ENCODE measurements at regions not wholly inside any gene's neighbourhood (a gene's known extent, or its start where the extent isn't known, plus 50 kb on each side); places are given as distances from the start of the nearest gene placed in this dataset.

DNA sequence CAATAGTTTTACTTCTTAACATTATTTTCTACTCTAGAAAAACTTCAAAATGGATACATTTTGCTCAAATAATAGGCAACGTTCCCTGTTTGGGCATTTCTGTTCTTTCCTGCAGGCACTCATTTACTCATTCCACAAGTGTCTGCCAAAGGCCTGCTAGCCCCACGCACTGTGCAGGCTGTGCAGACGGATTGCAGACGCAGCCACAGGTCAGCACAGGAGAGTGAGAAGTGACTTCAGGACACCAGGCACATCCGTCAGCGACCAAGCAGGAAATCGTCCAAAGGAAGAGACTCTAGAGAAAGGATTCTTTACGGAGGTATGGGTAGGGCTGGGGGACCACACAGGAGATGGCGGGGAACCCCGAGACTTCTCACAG, 103.0 kb upstream of the AGAP1 start:
- Mint-ChIP-seq H3K27ac (no peak overlapping the region), H3K27me3 (peaks cover 3% of the 10 kb centered on the region), H3K36me3 (ENCODE audit: low read depth) (no peaks in the 10 kb centered on the region), H3K4me3 (no peak overlapping the region), H3K9me3 (peaks cover 3% of the 10 kb centered on the region), H3K4me1 (peaks cover 14% of the 10 kb centered on the region)
- CTCF ChIA-PET, result no interaction called here
- POLR2A ChIA-PET, result no interaction called here
- no peak for DNase-seq

DNA sequence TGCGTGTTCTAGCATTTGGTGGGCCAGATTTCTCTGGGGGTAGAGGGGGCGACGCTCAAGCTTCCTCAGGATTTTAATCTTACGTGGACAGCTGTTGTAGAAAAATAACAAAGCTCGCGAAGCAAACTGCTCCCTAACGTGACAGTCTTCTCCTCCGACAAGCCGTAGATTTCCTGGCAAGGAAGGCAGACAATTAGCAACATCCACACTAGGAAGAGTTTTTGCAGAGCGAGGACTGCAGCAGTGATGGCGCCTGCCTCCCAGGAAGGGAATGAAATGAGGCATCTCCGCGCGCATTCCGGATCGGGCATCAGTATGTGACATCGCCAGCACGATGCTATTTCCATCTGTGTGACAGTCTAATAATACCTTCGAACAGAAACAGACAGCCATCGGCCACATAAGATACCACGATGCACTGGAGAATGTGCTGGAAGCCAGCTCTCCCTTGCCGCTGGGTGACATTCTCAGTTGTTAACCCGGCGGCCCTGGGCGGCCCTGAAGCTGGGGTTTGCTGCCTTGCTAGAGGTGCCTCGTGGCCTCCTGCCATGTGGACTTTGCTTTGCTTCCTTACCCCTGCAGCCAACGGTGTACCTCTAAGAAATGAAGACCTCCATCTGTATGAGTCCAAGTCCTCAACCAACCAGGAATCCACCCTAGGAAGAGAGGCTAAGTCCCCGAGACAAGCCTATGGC, 101.8 kb upstream of the AGAP1 start:
- Mint-ChIP-seq H3K36me3 (ENCODE audit: low read depth) (no peaks in the 10 kb centered on the region), H3K4me1 (peaks cover 14% of the 10 kb centered on the region), H3K27ac (no peak overlapping the region), H3K27me3 (peaks cover 2% of the 10 kb centered on the region), H3K9me3 (peaks cover 3% of the 10 kb centered on the region), H3K4me3 (no peak overlapping the region)
- CTCF ChIA-PET, result no interaction called here
- DNase-seq, result no peak
- POLR2A ChIA-PET, result no interaction called here

DNA sequence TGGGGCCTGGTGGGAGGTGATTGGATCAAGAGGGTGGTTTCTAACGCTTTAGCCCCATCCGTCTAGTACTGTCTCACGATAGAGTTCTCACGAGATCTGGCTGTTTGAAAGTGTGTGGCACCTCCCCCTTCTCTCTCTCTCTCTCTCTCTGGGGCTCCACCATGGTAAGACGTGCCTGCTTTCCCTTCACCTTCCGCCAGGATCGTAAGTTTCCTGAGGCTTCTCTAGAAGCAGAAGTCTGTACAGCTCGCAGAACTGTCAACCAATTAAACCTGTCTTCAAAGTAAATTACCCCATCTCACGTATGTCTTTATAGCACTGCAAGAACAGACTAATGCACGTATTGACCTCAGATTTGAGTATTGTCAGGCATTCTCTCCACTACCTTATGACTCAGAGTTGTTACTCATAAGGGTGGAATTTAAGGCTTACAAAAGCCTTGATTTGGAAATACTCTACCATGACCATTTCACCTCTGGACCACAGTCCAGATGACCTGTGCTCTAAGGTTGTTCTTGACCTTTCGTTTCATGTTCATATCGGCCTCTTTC, 99.5 kb upstream of the AGAP1 start:
- POLR2A ChIA-PET, result interaction anchor here (0.7 kb wide), 1 partner anchor 24 kb away, joined by 3 read pairs; no protein-coding TSS in a partner anchor
- H3K4me3 Mint-ChIP-seq, result no peak overlapping the region
- CTCF ChIA-PET, result no interaction called here
- no peaks in the 10 kb centered on the region for H3K36me3 Mint-ChIP-seq (ENCODE audit: low read depth)
- H3K4me1 Mint-ChIP-seq, result peaks cover 14% of the 10 kb centered on the region
- no peak overlapping the region for H3K27ac Mint-ChIP-seq
- DNase-seq, result no peak
- peaks cover 5% of the 10 kb centered on the region for H3K27me3 Mint-ChIP-seq
- H3K9me3 Mint-ChIP-seq, result peaks cover 3% of the 10 kb centered on the region

DNA sequence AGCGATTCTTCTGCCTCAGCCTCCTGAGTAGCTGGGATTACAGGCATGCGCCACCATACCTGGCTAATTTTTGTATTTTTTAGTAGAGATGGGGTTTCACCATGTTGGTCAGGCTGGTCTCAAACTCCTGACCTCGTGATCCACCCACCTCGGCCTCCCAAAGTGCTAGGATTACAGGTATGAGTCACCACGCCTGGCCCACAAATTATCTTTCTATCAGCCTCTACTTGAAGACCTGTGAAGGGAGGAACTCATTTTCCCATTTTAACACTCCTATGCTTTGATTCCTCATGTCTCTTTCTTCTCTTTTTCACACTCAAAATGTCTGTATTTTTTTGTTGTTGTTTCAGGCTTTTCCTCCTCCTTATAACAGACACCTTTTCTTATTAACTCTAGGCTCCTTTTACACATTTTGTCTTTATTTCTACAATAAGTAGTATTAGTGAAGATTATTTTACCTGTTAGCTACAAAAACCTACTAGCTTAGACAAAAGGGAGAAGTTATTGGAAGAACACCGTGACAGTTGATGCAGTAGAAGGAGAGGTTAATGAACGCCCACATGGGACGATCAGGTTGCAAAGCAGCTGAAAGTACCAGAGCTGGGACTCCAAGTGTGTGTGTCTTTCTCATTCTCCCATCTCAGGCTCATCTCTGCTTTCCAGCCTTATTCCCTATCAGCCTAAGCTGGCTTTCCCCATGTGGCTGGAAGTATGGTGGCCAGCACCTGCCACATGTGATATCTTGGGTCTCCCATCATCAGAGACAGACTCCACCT, 97.6 kb upstream of the AGAP1 start:
- no peaks in the 10 kb centered on the region for H3K9me3 Mint-ChIP-seq
- peaks cover 7% of the 10 kb centered on the region for H3K27me3 Mint-ChIP-seq
- H3K27ac Mint-ChIP-seq, result no peak overlapping the region
- ChIA-PET POLR2A (no interaction called here), CTCF (no interaction called here)
- DNase-seq, result no peak
- no peaks in the 10 kb centered on the region for H3K36me3 Mint-ChIP-seq (ENCODE audit: low read depth)
- H3K4me1 Mint-ChIP-seq, result no peaks in the 10 kb centered on the region
- no peak overlapping the region for H3K4me3 Mint-ChIP-seq

DNA sequence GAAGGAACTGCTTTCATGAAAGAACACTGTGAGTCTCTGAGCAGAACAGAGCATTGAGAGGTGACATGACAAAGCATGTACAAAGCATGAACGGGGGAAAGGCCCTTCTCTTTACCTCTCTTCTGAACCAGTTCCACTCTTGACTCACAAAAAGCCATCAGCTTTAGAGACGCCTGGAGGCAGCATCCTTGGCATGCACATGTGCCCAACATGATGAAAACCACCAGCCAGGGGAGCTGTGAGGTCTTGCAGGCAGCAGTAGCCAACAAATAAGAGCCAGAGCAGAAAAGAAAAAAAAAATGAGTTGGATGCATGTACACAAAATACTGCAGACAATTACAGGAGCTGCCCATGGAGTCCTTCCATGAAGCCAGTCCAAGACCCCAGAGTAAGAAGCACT, 95.5 kb upstream of the AGAP1 start:
- no peak for DNase-seq
- H3K4me3 Mint-ChIP-seq, result no peak overlapping the region
- POLR2A ChIA-PET, result no interaction called here
- no peaks in the 10 kb centered on the region for H3K9me3 Mint-ChIP-seq
- no peaks in the 10 kb centered on the region for H3K4me1 Mint-ChIP-seq
- CTCF ChIA-PET, result no interaction called here
- H3K36me3 Mint-ChIP-seq (ENCODE audit: low read depth), result no peaks in the 10 kb centered on the region
- H3K27me3 Mint-ChIP-seq, result peaks cover 13% of the 10 kb centered on the region
- no peak overlapping the region for H3K27ac Mint-ChIP-seq

DNA sequence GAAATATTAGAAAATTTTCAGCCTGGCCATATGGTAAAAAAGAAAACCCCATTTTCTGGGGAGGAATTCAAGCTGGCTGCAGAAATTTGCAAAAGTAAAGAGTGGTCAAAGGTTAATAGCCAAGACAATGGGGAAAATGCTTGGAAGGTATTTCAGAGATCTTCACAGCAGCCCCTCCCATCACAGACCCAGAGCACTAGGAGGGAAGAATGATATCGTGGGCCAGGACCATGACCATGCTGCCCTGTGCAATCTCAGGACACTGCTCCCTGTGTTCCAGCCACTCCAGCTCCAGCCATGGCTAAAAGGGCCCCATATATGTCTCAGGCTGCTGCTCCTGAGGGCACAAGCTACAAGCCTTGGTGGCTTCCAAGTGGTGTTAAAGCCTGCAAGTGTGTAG, 93.9 kb upstream of the AGAP1 start:
- Mint-ChIP-seq H3K36me3 (ENCODE audit: low read depth) (no peaks in the 10 kb centered on the region), H3K27me3 (peaks cover 13% of the 10 kb centered on the region), H3K4me1 (no peaks in the 10 kb centered on the region), H3K4me3 (no peak overlapping the region), H3K9me3 (no peaks in the 10 kb centered on the region), H3K27ac (no peak overlapping the region)
- DNase-seq, result no peak
- CTCF ChIA-PET, result no interaction called here
- POLR2A ChIA-PET, result no interaction called here

DNA sequence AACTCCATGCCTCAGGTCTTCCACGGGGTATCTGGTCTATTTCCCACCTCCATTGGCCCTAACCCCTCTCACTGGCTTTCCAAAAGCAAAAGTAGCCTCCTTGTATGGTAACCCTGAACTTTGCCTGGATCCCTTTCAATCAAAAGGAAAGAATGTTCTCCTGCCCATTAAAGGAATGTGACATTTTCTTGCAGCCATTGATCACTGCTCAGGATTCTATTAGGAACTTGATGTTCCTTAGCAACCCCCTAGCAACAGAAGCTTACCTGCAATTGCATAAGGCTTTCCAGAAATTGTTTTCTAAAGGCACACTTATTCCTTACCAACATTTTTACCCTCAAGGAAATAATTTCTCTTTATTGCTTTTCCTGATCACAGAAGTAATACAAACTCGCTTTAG, 91.4 kb upstream of the AGAP1 start:
- ChIA-PET POLR2A (no interaction called here), CTCF (no interaction called here)
- Mint-ChIP-seq H3K4me3 (no peak overlapping the region), H3K4me1 (no peaks in the 10 kb centered on the region), H3K27me3 (peaks cover 11% of the 10 kb centered on the region), H3K36me3 (ENCODE audit: low read depth) (no peaks in the 10 kb centered on the region), H3K27ac (no peak overlapping the region), H3K9me3 (no peaks in the 10 kb centered on the region)
- DNase-seq, result no peak

DNA sequence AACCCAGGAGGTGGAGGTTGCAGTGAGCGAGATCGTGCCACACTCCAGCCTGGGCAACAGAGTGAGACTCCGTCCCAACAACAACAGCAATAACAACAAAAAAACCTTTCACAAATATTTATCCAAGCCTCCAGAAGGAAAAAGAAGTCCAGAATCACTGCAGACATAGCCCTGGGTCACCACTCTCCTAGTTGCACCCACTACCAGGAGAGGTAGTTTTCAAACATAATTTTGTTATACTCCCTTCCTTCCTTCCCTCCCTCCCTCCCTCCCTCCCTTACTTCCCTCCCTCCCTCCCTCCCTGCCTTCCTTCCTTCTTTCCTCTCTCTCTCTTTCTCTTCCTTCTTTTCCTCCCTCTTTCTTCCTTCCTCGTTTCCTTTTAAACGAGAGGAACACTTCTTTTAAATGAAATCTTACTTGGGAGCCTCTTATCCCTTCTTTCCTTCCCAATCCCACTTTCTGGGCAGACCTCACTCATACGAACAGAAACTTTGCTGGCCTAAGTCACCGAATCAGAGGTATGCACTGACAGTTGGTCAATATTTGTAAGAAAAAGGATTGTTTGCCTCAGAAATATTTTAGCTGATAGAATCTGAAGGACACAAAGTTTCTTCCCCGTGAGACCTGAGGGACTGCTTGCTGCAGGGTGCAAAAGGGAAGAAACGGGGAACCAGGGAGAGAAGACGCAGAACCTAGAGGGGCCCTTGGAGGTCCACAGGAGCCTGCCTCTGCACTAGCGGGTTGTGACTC, 88.1 kb upstream of the AGAP1 start:
- POLR2A ChIA-PET, result no interaction called here
- H3K27me3 Mint-ChIP-seq, result peaks cover 6% of the 10 kb centered on the region
- no peak overlapping the region for H3K4me3 Mint-ChIP-seq
- H3K27ac Mint-ChIP-seq, result no peak overlapping the region
- CTCF ChIA-PET, result no interaction called here
- H3K36me3 Mint-ChIP-seq (ENCODE audit: low read depth), result no peaks in the 10 kb centered on the region
- H3K9me3 Mint-ChIP-seq, result no peaks in the 10 kb centered on the region
- DNase-seq, result no peak
- H3K4me1 Mint-ChIP-seq, result no peaks in the 10 kb centered on the region

DNA sequence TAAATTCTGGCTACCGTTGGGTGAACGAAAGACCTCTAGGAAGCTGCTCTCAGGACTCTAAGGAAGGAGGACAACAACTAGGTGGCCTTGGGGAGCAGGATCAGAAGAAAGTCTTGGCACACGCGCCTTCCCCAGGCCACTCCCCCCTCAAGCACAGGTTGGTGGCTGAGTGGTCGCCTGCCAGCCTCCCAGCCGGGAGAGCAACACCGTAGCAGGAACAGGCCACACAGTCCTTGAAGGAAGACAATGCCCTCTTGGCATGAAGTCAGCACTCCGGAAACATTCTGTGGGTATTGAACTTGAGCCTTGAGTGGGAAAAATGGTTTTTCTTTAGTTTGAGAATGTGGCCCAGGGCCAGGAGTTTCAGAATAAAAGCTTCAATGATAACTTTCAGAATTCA, 87.4 kb upstream of the AGAP1 start:
- POLR2A ChIA-PET, result no interaction called here
- no peaks in the 10 kb centered on the region for H3K9me3 Mint-ChIP-seq
- no peak overlapping the region for H3K27ac Mint-ChIP-seq
- peaks cover 6% of the 10 kb centered on the region for H3K27me3 Mint-ChIP-seq
- no peaks in the 10 kb centered on the region for H3K36me3 Mint-ChIP-seq (ENCODE audit: low read depth)
- CTCF ChIA-PET, result no interaction called here
- no peaks in the 10 kb centered on the region for H3K4me1 Mint-ChIP-seq
- no peak overlapping the region for H3K4me3 Mint-ChIP-seq
- DNase-seq, result no peak

DNA sequence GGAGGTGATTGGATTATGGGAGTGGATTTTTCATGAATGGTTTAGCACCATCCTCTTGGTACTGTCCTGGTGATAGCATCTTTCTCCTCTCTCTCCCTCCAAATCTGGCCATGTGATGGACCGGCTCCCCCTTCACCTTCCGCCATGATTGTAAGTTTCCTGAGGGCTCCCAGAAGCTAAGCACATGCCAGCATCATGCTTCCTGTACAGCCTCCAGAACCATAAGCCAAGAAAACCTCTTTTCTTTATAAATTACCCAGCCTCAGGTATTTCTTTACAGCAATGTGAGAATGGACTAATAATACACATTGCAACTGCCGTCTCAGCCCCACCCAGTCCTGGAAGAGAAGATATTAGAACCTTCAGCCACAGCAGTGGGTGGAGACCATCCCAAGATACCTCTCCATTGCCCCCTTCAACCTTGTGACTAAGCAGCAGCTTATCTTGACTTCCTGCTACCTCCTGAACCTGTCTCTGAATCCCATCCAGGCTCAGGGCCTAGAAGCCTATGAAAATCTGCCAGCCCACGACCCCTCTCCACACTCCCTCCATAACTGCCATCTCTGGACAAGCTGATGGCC, 81.8 kb upstream of the AGAP1 start:
- Mint-ChIP-seq H3K4me3 (no peak overlapping the region), H3K4me1 (no peaks in the 10 kb centered on the region), H3K27ac (no peak overlapping the region), H3K9me3 (no peaks in the 10 kb centered on the region), H3K36me3 (ENCODE audit: low read depth) (no peaks in the 10 kb centered on the region), H3K27me3 (peaks cover 4% of the 10 kb centered on the region)
- DNase-seq, result no peak
- ChIA-PET CTCF (no interaction called here), POLR2A (no interaction called here)

DNA sequence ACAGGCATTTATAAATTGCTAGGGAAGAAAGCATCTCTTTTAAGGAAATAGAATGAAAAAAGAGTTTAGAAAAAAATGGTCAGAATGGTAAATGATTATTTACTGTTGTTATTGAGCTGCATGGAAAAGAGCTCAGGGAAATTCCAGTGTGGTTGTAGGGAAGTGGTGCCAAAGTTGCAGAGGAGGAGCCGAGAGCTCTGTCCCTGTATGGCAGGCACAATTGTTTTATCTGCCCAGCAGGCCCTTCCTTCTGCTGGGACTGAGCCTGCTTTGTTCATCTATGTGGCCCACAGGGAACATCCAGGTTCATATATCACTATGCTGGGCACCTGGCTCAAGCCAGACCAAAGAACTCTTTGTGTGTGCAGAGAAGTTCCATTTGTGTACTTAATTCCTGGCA, 80.8 kb upstream of the AGAP1 start:
- peaks cover 9% of the 10 kb centered on the region for H3K27me3 Mint-ChIP-seq
- DNase-seq, result no peak
- H3K4me3 Mint-ChIP-seq, result no peak overlapping the region
- H3K27ac Mint-ChIP-seq, result no peak overlapping the region
- H3K36me3 Mint-ChIP-seq (ENCODE audit: low read depth), result no peaks in the 10 kb centered on the region
- no peaks in the 10 kb centered on the region for H3K9me3 Mint-ChIP-seq
- ChIA-PET POLR2A (no interaction called here), CTCF (no interaction called here)
- H3K4me1 Mint-ChIP-seq, result no peaks in the 10 kb centered on the region

DNA sequence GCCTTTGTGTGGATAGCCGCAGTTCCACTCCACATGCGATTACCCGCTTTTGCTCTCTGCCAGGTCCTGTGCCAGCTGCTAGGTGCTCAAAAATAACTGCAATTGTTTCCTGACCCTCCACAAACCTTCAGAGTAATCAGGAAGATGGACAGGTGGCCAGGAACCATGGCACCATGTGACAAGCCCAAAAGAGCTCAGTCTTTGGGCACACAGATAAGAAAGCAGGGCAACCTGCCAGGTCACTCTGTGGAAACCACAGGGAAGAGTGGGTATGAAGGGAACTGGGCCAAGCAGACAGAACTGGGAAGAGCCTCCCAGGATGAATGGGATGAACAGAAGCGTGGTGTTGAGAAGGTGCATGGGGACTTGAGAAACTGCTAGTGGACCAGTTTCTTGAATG, 79.4 kb upstream of the AGAP1 start:
- H3K4me1 Mint-ChIP-seq, result no peaks in the 10 kb centered on the region
- no peaks in the 10 kb centered on the region for H3K36me3 Mint-ChIP-seq (ENCODE audit: low read depth)
- ChIA-PET CTCF (no interaction called here), POLR2A (no interaction called here)
- DNase-seq, result no peak
- H3K9me3 Mint-ChIP-seq, result no peaks in the 10 kb centered on the region
- H3K27me3 Mint-ChIP-seq, result peaks cover 9% of the 10 kb centered on the region
- no peak overlapping the region for H3K4me3 Mint-ChIP-seq
- H3K27ac Mint-ChIP-seq, result no peak overlapping the region

DNA sequence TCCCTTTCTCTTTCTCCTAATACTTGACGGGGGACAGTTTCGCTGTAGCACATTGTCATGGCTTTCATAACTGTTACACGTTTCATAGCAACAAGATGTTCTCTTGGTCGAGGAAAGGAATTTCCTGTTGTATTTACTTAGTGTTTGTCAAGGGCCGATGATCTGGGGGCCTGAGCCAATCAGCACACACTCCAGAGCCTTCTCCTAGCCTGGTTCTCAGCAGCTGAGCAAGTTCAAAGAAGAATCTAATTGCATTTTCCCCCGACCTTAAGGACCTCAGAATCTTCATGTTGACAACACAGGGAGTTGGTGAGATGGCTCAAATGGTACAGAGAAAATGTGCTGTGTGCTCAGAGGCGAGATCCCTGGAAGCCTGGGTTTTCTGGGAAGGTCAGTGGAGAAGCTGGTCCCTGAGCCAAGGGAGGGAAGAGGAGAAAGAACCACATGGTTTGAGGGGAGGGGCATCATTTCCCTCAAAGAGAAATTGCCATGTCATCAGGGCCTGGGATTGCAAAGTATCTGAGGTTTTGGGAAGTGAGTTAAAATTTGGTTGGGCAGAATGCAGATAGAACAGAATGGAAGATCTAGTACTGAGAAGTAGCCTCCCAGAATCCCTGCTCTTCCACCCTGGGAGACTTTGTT, 76.9 kb upstream of the AGAP1 start:
- no peaks in the 10 kb centered on the region for H3K9me3 Mint-ChIP-seq
- no peak for DNase-seq
- peaks cover 9% of the 10 kb centered on the region for H3K27me3 Mint-ChIP-seq
- H3K27ac Mint-ChIP-seq, result no peak overlapping the region
- no peaks in the 10 kb centered on the region for H3K36me3 Mint-ChIP-seq (ENCODE audit: low read depth)
- POLR2A ChIA-PET, result no interaction called here
- H3K4me3 Mint-ChIP-seq, result no peak overlapping the region
- CTCF ChIA-PET, result no interaction called here
- H3K4me1 Mint-ChIP-seq, result no peaks in the 10 kb centered on the region
